ENCODE measurements at regions not wholly inside any gene's neighbourhood (a gene's known extent, or its start where the extent isn't known, plus 50 kb on each side); places are given as distances from the start of the nearest gene placed in this dataset.

- H3K36me3 ChIP-seq (ENCODE audit: low read depth, low read length): no peaks in the 10 kb centered on the region
- H4K20me1 ChIP-seq (ENCODE audit: low read length): no peaks in the 10 kb centered on the region
- H3K4me2 ChIP-seq (ENCODE audit: low read length): no peak overlapping the region
- H3K4me3 ChIP-seq (ENCODE audit: low read length): no peak overlapping the region
- no peaks in the 10 kb centered on the region for H3K27me3 ChIP-seq (ENCODE audit: low read length)
- ChIA-PET POLR2A (ENCODE audit: unreplicated experiment) (no interaction called here), CTCF (no interaction called here)
- no peak overlapping the region for H3K9ac ChIP-seq (ENCODE audit: low read length)
- TF ChIP-seq, protein P1, sequence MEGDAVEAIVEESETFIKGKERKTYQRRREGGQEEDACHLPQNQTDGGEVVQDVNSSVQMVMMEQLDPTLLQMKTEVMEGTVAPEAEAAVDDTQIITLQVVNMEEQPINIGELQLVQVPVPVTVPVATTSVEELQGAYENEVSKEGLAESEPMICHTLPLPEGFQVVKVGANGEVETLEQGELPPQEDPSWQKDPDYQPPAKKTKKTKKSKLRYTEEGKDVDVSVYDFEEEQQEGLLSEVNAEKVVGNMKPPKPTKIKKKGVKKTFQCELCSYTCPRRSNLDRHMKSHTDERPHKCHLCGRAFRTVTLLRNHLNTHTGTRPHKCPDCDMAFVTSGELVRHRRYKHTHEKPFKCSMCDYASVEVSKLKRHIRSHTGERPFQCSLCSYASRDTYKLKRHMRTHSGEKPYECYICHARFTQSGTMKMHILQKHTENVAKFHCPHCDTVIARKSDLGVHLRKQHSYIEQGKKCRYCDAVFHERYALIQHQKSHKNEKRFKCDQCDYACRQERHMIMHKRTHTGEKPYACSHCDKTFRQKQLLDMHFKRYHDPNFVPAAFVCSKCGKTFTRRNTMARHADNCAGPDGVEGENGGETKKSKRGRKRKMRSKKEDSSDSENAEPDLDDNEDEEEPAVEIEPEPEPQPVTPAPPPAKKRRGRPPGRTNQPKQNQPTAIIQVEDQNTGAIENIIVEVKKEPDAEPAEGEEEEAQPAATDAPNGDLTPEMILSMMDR (conservative IDR thresholded peaks at IDR 0.05; ENCODE audit: low read depth, low read length): no peak
- TF ChIP-seq EZH2 (IDR thresholded peaks at IDR 0.05; ENCODE audit: low read length, unreplicated experiment) (no peak), EZH2phosphoT487 (IDR thresholded peaks at IDR 0.05; ENCODE audit: borderline replicate concordance, low read length) (no peak)
- ATAC-seq (no peak), DNase-seq (no peak)
- no peaks in the 10 kb centered on the region for H3K9me2 ChIP-seq (replicated peaks; ENCODE audit: low read length)
- no peaks in the 10 kb centered on the region for H3K9me3 ChIP-seq (ENCODE audit: low read length)
- H2AFZ ChIP-seq (ENCODE audit: low read length): no peak overlapping the region
- no peak overlapping the region for H3K27ac ChIP-seq (ENCODE audit: low read length)
- BruUV-seq (replicated peaks): no TSS peak
- H3K4me1 ChIP-seq (ENCODE audit: insufficient read depth, low read length): no peaks in the 10 kb centered on the region
- H3K79me2 ChIP-seq (ENCODE audit: low read length): no peaks in the 10 kb centered on the region
- intact Hi-C loops (cut with micrococcal nuclease): loop anchor here (5.0 kb wide), 1 partner anchor 277 kb away; no protein-coding TSS in a partner anchor
- no peaks in the 10 kb centered on the region for H3F3A ChIP-seq (ENCODE audit: low read length, unreplicated experiment)
Measured at GRCh38 chr4:33064238-33064637, 2344.1 kb downstream of the PCDH7 start.

DNA sequence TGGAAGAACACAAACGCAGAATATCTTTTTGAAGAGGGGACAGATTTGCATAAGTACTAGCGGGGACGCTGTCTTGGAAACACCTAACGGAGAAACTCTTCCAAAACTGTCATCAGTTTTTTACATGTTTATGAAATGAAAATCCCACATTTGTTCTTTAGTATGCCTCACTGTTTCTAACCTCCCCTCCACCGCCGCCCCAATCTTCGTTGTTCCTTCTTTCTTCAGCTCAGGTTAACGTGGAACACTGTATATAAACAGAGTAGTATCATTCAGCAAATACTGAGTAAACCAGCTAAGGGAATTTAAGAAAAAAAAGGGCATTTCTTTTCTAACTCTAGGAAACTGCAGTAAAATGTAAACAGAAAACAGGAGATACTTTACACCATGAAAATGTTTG lies 2345.6 kb downstream of the PCDH7 start:
- H3K9ac ChIP-seq (ENCODE audit: low read length): no peak overlapping the region
- CTCF ChIA-PET: no interaction called here
- H2AFZ ChIP-seq (ENCODE audit: low read length): no peak overlapping the region
- TF ChIP-seq EZH2phosphoT487 (IDR thresholded peaks at IDR 0.05; ENCODE audit: borderline replicate concordance, low read length) (no peak), EZH2 (IDR thresholded peaks at IDR 0.05; ENCODE audit: low read length, unreplicated experiment) (no peak)
- TF ChIP-seq, protein P1 (conservative IDR thresholded peaks at IDR 0.05; ENCODE audit: low read depth, low read length): no peak
- no peak overlapping the region for H3K4me2 ChIP-seq (ENCODE audit: low read length)
- no peaks in the 10 kb centered on the region for H3K36me3 ChIP-seq (ENCODE audit: low read depth, low read length)
- H3K4me1 ChIP-seq (ENCODE audit: insufficient read depth, low read length): no peaks in the 10 kb centered on the region
- no peaks in the 10 kb centered on the region for H3K9me3 ChIP-seq (ENCODE audit: low read length)
- POLR2A ChIA-PET (ENCODE audit: unreplicated experiment): no interaction called here
- H4K20me1 ChIP-seq (ENCODE audit: low read length): no peaks in the 10 kb centered on the region
- no peaks in the 10 kb centered on the region for H3K9me2 ChIP-seq (replicated peaks; ENCODE audit: low read length)
- ATAC-seq (no peak), DNase-seq (no peak)
- H3K27me3 ChIP-seq (ENCODE audit: low read length): no peaks in the 10 kb centered on the region
- intact Hi-C loops (cut with micrococcal nuclease): no loop called here
- no TSS peak for BruUV-seq (replicated peaks)
- H3F3A ChIP-seq (ENCODE audit: low read length, unreplicated experiment): no peaks in the 10 kb centered on the region
- H3K79me2 ChIP-seq (ENCODE audit: low read length): no peaks in the 10 kb centered on the region
- H3K4me3 ChIP-seq (ENCODE audit: low read length): no peak overlapping the region
- no peak overlapping the region for H3K27ac ChIP-seq (ENCODE audit: low read length)

- CTCF ChIA-PET: no interaction called here
Measured at GRCh38 chr4:33067221-33067620, 2347.1 kb downstream of the PCDH7 start.

More at GRCh38 chr4:33067221-33067620, 2347.1 kb downstream of the PCDH7 start:
- no peak overlapping the region for H3K4me2 ChIP-seq (ENCODE audit: low read length)
- no peaks in the 10 kb centered on the region for H3F3A ChIP-seq (ENCODE audit: low read length, unreplicated experiment)
- no peaks in the 10 kb centered on the region for H3K9me2 ChIP-seq (replicated peaks; ENCODE audit: low read length)
- ATAC-seq: peak; percentile 56
- no peak overlapping the region for H3K9ac ChIP-seq (ENCODE audit: low read length)
- intact Hi-C loops (cut with micrococcal nuclease): no loop called here
- no TSS peak for BruUV-seq (replicated peaks)
- no peak overlapping the region for H3K4me3 ChIP-seq (ENCODE audit: low read length)
- DNase-seq: peak; percentile 24
- H3K36me3 ChIP-seq (ENCODE audit: low read depth, low read length): no peaks in the 10 kb centered on the region
- no peaks in the 10 kb centered on the region for H3K79me2 ChIP-seq (ENCODE audit: low read length)
- no peaks in the 10 kb centered on the region for H3K9me3 ChIP-seq (ENCODE audit: low read length)
- POLR2A ChIA-PET (ENCODE audit: unreplicated experiment): no interaction called here
- no peaks in the 10 kb centered on the region for H3K27me3 ChIP-seq (ENCODE audit: low read length)
- TF ChIP-seq EZH2 (IDR thresholded peaks at IDR 0.05; ENCODE audit: low read length, unreplicated experiment): no peak
- TF ChIP-seq EZH2phosphoT487 (IDR thresholded peaks at IDR 0.05; ENCODE audit: borderline replicate concordance, low read length): no peak
- TF ChIP-seq, protein P1 (conservative IDR thresholded peaks at IDR 0.05; ENCODE audit: low read depth, low read length): no peak
- no peaks in the 10 kb centered on the region for H4K20me1 ChIP-seq (ENCODE audit: low read length)
- no peak overlapping the region for H3K27ac ChIP-seq (ENCODE audit: low read length)
- no peaks in the 10 kb centered on the region for H3K4me1 ChIP-seq (ENCODE audit: insufficient read depth, low read length)
- no peak overlapping the region for H2AFZ ChIP-seq (ENCODE audit: low read length)
